RWPE2 (cell line): ENCODE measurements at regions not wholly inside any gene's neighbourhood (a gene's known extent, or its start where the extent isn't known, plus 50 kb on each side); places are given as distances from the start of the nearest gene placed in this dataset.

Experiments used
- ATAC-seq: fragments of 200-7000 bp; cut with Tn5 transposase; 3 replicates; pipeline ENCODE4 v1.9.1; 2021; ENCODE audit warnings: low read depth
- DNase-seq: peaks from one replicate; pipeline ENCODE4 v3.0.0-alpha.2; 2020; ENCODE audit warnings: low spot score
- H3K27ac ChIP-seq: fragments of 450-650 bp; 2 replicates; pipeline ENCODE4 v1.5.1; 2017; ENCODE audit warnings: mild to moderate bottlenecking; ENCODE audit not compliant: poor library complexity, severe bottlenecking
- H3K27me3 ChIP-seq: fragments of 250-450 bp; sonication (Bioruptor Pico); 2 replicates; pipeline ENCODE4 v1.5.1; 2021; ENCODE audit warnings: mild to moderate bottlenecking, moderate library complexity; ENCODE audit not compliant: insufficient read depth, poor library complexity, severe bottlenecking
- H3K36me3 ChIP-seq: fragments of 250-450 bp; sonication (Bioruptor Pico); 2 replicates; pipeline ENCODE4 v1.5.1; 2020; ENCODE audit warnings: low read depth, mild to moderate bottlenecking, moderate library complexity
- H3K4me1 ChIP-seq: fragments of 250-450 bp; sonication (Bioruptor Pico); 2 replicates; pipeline ENCODE4 v1.5.1; 2021; ENCODE audit warnings: mild to moderate bottlenecking, moderate library complexity; ENCODE audit not compliant: insufficient read depth, poor library complexity, severe bottlenecking
- H3K4me3 ChIP-seq: fragments of 250-450 bp; sonication (Bioruptor Pico); 2 replicates; pipeline ENCODE4 v1.5.1; 2021; ENCODE audit warnings: mild to moderate bottlenecking, moderate library complexity; ENCODE audit not compliant: severe bottlenecking
- H3K9me3 ChIP-seq: fragments of 250-450 bp; sonication (Bioruptor Pico); 2 replicates; pipeline ENCODE4 v1.5.1; 2021; ENCODE audit warnings: mild to moderate bottlenecking, moderate library complexity; ENCODE audit not compliant: severe bottlenecking
- CTCF ChIP-seq: fragments of 450-650 bp; IDR thresholded peaks from one replicate; pipeline ENCODE4 v1.5.1; 2017; ENCODE audit warnings: mild to moderate bottlenecking, moderate library complexity; ENCODE audit not compliant: poor library complexity, severe bottlenecking

GRCh38 chrX:13128104-13128503 lies 83.7 kb upstream of the FAM9C start:
- Histone ChIP-seq H3K4me1 (no peaks in the 10 kb centered on the region), H3K27ac (no peak overlapping the region), H3K9me3 (no peaks in the 10 kb centered on the region), H3K27me3 (no peaks in the 10 kb centered on the region), H3K4me3 (no peak overlapping the region), H3K36me3 (no peaks in the 10 kb centered on the region)
- no peak for TF ChIP-seq CTCF
- no peak for DNase-seq
- 0 out of 3 replicates have a peak, but pooled peaks have one; percentile 25 for ATAC-seq

- ATAC-seq (no peak), DNase-seq (no peak)
- no peak overlapping the region for H3K27ac ChIP-seq
- H3K4me3 ChIP-seq: no peak overlapping the region
- no peaks in the 10 kb centered on the region for H3K36me3 ChIP-seq
- H3K9me3 ChIP-seq: no peaks in the 10 kb centered on the region
- H3K4me1 ChIP-seq: no peaks in the 10 kb centered on the region
- TF ChIP-seq CTCF: no peak
- no peaks in the 10 kb centered on the region for H3K27me3 ChIP-seq
These were observed 82.4 kb upstream of the FAM9C start for GRCh38 chrX:13126775-13127174.

- DNase-seq (no peak), ATAC-seq (no peak)
- TF ChIP-seq CTCF: no peak
- no peaks in the 10 kb centered on the region for H3K27me3 ChIP-seq
- no peak overlapping the region for H3K4me3 ChIP-seq
- H3K27ac ChIP-seq: no peak overlapping the region
- no peaks in the 10 kb centered on the region for H3K9me3 ChIP-seq
- H3K4me1 ChIP-seq: no peaks in the 10 kb centered on the region
- H3K36me3 ChIP-seq: no peaks in the 10 kb centered on the region
These were observed 80.8 kb upstream of the FAM9C start for GRCh38 chrX:13125188-13125587.

GRCh38 chrX:13123857-13124345 lies 79.5 kb upstream of the FAM9C start:
- H3K4me1 ChIP-seq: no peaks in the 10 kb centered on the region
- DNase-seq (no peak), ATAC-seq (no peak)
- H3K36me3 ChIP-seq: no peaks in the 10 kb centered on the region
- no peak overlapping the region for H3K27ac ChIP-seq
- no peaks in the 10 kb centered on the region for H3K27me3 ChIP-seq
- TF ChIP-seq CTCF: no peak
- no peak overlapping the region for H3K4me3 ChIP-seq
- no peaks in the 10 kb centered on the region for H3K9me3 ChIP-seq

GRCh38 chrX:13123247-13123856 lies 78.9 kb upstream of the FAM9C start:
- no peak for ATAC-seq
- H3K4me3 ChIP-seq: no peak overlapping the region
- H3K9me3 ChIP-seq: no peaks in the 10 kb centered on the region
- no peaks in the 10 kb centered on the region for H3K4me1 ChIP-seq
- no peak for DNase-seq
- no peaks in the 10 kb centered on the region for H3K27me3 ChIP-seq
- no peak overlapping the region for H3K27ac ChIP-seq
- no peak for TF ChIP-seq CTCF
- no peaks in the 10 kb centered on the region for H3K36me3 ChIP-seq
